ENCODE measurements at regions not wholly inside any gene's neighbourhood (a gene's known extent, or its start where the extent isn't known, plus 50 kb on each side); places are given as distances from the start of the nearest gene placed in this dataset.
"Not testable (repeated sequence)": the region's sequence is repeated elsewhere in the genome, so short reads cannot be mapped to it uniquely, and the experiment has no call there.

- not testable (repeated sequence) for TF ChIP-seq CTCF, POLR2A (IDR thresholded peaks at IDR 0.05)
Observed at GRCh38 chr2:89876878-89877277, 1185.4 kb downstream of the RPIA start.

Measured in body of pancreas (tissue), 4 donors.